ENCODE measurements at regions not wholly inside any gene's neighbourhood (a gene's known extent, or its start where the extent isn't known, plus 50 kb on each side); places are given as distances from the start of the nearest gene placed in this dataset.
"Not testable (repeated sequence)": the region's sequence is repeated elsewhere in the genome, so short reads cannot be mapped to it uniquely, and the experiment has no call there.

GRCh38 chr12:116373572-116374206 lies 96.2 kb upstream of the MED13L start:
- DNase-seq, result peak in 1 of 3 donors; percentile 23
- H3K36me3 ChIP-seq, result no peaks in the 10 kb centered on the region
- TF ChIP-seq POLR2A (IDR thresholded peaks at IDR 0.05), result no peak
- TF ChIP-seq, protein P1, sequence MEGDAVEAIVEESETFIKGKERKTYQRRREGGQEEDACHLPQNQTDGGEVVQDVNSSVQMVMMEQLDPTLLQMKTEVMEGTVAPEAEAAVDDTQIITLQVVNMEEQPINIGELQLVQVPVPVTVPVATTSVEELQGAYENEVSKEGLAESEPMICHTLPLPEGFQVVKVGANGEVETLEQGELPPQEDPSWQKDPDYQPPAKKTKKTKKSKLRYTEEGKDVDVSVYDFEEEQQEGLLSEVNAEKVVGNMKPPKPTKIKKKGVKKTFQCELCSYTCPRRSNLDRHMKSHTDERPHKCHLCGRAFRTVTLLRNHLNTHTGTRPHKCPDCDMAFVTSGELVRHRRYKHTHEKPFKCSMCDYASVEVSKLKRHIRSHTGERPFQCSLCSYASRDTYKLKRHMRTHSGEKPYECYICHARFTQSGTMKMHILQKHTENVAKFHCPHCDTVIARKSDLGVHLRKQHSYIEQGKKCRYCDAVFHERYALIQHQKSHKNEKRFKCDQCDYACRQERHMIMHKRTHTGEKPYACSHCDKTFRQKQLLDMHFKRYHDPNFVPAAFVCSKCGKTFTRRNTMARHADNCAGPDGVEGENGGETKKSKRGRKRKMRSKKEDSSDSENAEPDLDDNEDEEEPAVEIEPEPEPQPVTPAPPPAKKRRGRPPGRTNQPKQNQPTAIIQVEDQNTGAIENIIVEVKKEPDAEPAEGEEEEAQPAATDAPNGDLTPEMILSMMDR (IDR thresholded peaks at IDR 0.05), result no peak
- no peak overlapping the region for H3K27ac ChIP-seq
- 60% methylated on average over 2 of the region's 12 CpGs for WGBS (ENCODE audit: insufficient coverage, low coverage, low lambda C conversion rate, missing lambda C conversion rate)
- peaks cover 0 to 25% (median 3%) of the 10 kb centered on the region in 4 donors for H3K4me1 ChIP-seq
- H3K27me3 ChIP-seq, result no peaks in the 10 kb centered on the region
- peak in 1 of 4 donors; percentile 15 for ATAC-seq
- H3K9me3 ChIP-seq, result no peaks in the 10 kb centered on the region
- intact Hi-C loops (cut with DNase I), result no loop called here
- H3K4me3 ChIP-seq, result no peak overlapping the region

- Histone ChIP-seq H3K9me3 (no peaks in the 10 kb centered on the region), H3K36me3 (no peaks in the 10 kb centered on the region), H3K4me3 (no peak overlapping the region), H3K4me1 (peaks cover 0 to 22% (median 3%) of the 10 kb centered on the region in 4 donors), H3K27ac (no peak overlapping the region), H3K27me3 (no peaks in the 10 kb centered on the region)
- intact Hi-C loops (cut with DNase I), result no loop called here
- no CpG with 5 or more reads among the region's 3 CpGs for WGBS (ENCODE audit: insufficient coverage, low coverage, low lambda C conversion rate, missing lambda C conversion rate)
- ATAC-seq, result no peak
- TF ChIP-seq, protein P1 (IDR thresholded peaks at IDR 0.05), result no peak
- no peak for DNase-seq
These were observed 96.7 kb upstream of the MED13L start for GRCh38 chr12:116374207-116374606.

DNA sequence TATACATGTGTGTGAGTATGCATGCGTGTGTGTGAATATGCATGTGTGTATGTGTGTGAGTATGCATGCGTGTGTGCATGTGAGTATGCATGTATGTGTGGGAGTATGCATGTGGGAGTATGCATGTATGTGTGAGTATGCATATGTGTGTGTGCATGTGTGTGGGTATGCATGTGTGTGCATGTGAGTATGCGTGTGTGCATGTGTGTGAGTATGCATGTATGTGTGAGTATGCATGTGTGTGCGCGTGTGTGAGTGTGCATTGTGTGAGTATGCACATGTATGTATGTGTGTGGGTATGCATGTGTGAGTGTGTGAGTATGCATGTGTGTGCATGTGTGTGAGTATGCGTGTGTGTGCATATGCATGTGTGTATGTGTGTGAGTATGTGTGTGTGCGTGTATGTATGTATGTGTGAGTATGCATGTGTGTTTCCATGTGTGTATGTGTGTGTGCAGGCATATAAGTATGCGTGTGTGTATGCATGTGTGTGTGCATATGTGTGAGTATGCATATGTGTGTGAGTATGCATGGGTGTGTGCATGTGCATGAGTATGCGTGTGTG lies 97.9 kb upstream of the MED13L start:
- H3K9me3 ChIP-seq, result no peaks in the 10 kb centered on the region
- intact Hi-C loops (cut with DNase I), result no loop called here
- H3K4me3 ChIP-seq, result no peak overlapping the region
- DNase-seq (peak in 1 of 3 donors; percentile 6), ATAC-seq (no peak)
- peaks cover 0 to 22% (median 3%) of the 10 kb centered on the region in 4 donors for H3K4me1 ChIP-seq
- 76% methylated on average over 9 of the region's 9 CpGs for WGBS (ENCODE audit: insufficient coverage, low coverage, low lambda C conversion rate, missing lambda C conversion rate)
- no peak for TF ChIP-seq POLR2A (IDR thresholded peaks at IDR 0.05)
- TF ChIP-seq, protein P1 (IDR thresholded peaks at IDR 0.05), result no peak
- no peak overlapping the region for H3K27ac ChIP-seq
- no peaks in the 10 kb centered on the region for H3K27me3 ChIP-seq
- H3K36me3 ChIP-seq, result no peaks in the 10 kb centered on the region

DNA sequence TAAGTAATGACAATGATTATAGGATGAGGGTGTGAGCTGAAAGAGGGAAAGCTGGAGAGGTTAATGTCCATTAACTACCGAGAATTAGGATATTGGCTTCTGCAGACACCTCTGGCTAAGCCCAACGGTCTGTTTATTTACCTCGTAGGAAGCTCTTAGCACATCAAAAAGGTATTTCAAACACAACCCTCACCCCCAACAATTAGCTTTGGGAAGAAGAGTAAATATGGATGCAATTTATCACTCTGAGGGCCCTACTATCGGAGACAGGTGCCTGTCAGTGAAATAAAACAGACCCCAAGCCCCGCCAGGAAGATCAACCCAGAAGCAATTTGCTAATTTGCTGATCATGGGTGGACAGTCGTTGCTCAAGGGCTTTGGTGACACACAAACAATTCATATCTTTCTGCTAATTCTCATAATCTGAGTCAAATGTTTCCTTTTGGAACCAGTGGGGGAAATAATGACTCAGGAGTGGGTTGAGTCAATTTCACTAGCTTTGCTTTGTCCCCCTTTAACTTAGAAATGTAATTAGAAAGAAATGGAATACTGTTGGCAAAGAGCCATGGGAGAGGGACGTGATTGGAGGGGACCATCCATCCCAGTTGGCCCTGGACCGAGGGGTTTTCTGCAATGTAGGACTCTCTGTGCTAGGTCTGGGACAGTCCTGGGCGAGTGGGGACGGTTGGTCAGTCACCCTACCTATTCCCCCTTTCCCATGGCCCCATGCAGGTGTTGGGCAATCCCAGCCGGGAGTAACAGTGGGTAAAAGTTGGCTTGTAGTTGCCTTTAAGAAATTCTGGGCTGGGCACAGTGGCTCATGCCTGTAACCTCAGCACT lies 99.1 kb upstream of the MED13L start:
- peak; percentile 39 to 66 (median 61) for DNase-seq

DNA sequence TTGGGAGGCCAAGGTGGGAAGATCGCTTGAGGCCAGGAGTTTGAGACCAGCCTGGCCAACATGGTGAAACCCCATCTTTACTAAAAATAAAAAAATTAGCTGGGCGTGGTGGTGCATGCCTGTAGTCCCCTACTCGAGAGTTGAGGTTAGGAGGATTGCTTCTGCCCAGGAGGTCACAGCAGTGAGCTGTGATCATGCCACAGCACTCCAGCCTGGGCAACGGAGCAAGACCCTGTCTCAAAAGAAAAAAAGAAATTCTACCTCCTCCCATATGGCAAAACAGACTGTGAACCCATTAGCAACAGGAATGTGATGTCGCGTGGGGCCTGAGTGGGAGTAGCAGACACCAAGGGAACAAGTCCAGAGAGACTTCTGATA lies 99.7 kb upstream of the MED13L start:
- H3K36me3 ChIP-seq; H3K27me3 ChIP-seq; intact Hi-C loops (cut with DNase I); ATAC-seq; H3K9me3 ChIP-seq; H3K27ac ChIP-seq; H3K4me3 ChIP-seq: not testable (repeated sequence)
- H3K4me1 ChIP-seq, result peaks cover 0 to 22% (median 3%) of the 10 kb centered on the region in 4 donors
- WGBS (ENCODE audit: insufficient coverage, low coverage, low lambda C conversion rate, missing lambda C conversion rate), result 92% methylated on average over 2 of the region's 6 CpGs
- DNase-seq, result peak in 1 of 3 donors; percentile 25

More for the DNA sequence above, 99.1 kb upstream of the MED13L start:
- Histone ChIP-seq H3K4me3 (no peak overlapping the region), H3K27me3 (no peaks in the 10 kb centered on the region), H3K9me3 (no peaks in the 10 kb centered on the region), H3K36me3 (no peaks in the 10 kb centered on the region), H3K4me1 (peaks cover 0 to 22% (median 3%) of the 10 kb centered on the region in 4 donors), H3K27ac (peak overlapping the region in 1 of 3 donors; percentile 26)
- peak; percentile 59 to 82 (median 76) for ATAC-seq
- WGBS (ENCODE audit: insufficient coverage, low coverage, low lambda C conversion rate, missing lambda C conversion rate), result 22% methylated on average over 10 of the region's 11 CpGs
- intact Hi-C loops (cut with DNase I), result no loop called here
- TF ChIP-seq POLR2A (IDR thresholded peaks at IDR 0.05), result no peak
- TF ChIP-seq, protein P1 (IDR thresholded peaks at IDR 0.05), result no peak

All from right lobe of liver (tissue), 6 donors.